ENCODE measurements at regions not wholly inside any gene's neighbourhood (a gene's known extent, or its start where the extent isn't known, plus 50 kb on each side); places are given as distances from the start of the nearest gene placed in this dataset.
"Not testable (repeated sequence)": the region's sequence is repeated elsewhere in the genome, so short reads cannot be mapped to it uniquely, and the experiment has no call there.

DNA sequence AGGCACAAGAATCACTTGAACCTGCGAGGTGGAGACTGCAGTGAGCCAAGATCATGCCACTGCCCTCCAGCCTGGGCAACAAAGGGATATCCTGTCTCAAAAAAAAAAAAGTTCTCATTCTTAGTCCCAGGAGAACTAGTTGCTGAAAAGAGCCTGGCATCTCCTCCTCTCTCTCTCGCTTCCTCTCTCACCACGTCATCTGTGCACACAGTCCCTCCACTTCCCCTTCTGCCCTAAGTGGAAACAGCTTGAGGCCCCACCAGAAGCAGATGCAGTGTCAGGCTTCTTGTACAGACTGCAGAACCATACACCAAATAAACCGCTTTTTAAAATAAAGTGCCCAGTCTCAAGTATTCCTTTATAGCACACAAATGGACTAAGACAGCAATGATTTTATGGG lies 175.3 kb downstream of the NPIPA8 start:
- TF ChIP-seq, protein P1, sequence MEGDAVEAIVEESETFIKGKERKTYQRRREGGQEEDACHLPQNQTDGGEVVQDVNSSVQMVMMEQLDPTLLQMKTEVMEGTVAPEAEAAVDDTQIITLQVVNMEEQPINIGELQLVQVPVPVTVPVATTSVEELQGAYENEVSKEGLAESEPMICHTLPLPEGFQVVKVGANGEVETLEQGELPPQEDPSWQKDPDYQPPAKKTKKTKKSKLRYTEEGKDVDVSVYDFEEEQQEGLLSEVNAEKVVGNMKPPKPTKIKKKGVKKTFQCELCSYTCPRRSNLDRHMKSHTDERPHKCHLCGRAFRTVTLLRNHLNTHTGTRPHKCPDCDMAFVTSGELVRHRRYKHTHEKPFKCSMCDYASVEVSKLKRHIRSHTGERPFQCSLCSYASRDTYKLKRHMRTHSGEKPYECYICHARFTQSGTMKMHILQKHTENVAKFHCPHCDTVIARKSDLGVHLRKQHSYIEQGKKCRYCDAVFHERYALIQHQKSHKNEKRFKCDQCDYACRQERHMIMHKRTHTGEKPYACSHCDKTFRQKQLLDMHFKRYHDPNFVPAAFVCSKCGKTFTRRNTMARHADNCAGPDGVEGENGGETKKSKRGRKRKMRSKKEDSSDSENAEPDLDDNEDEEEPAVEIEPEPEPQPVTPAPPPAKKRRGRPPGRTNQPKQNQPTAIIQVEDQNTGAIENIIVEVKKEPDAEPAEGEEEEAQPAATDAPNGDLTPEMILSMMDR (IDR thresholded peaks at IDR 0.05) = not testable (repeated sequence)
- TF ChIP-seq POLR2A, EP300, POLR2AphosphoS5 (IDR thresholded peaks at IDR 0.05): not testable (repeated sequence)

Measured in gastroesophageal sphincter (tissue), 3 donors.